ENCODE measurements at regions not wholly inside any gene's neighbourhood (a gene's known extent, or its start where the extent isn't known, plus 50 kb on each side); places are given as distances from the start of the nearest gene placed in this dataset.

- intact Hi-C loops (cut with micrococcal nuclease; ENCODE audit: unreplicated experiment) (no loop called here), in situ Hi-C loops (cut with HindIII; ENCODE audit: low pct_unique_long_range_greater_than_20kb, low sequenced_read_pairs) (no loop called here)
- ChIA-PET CTCF (no interaction called here), POLR2A (no interaction called here)
- DNase-seq (ENCODE audit: low read depth, low spot score) (no peak), ATAC-seq (no peak)
- Histone ChIP-seq H3K27me3 (ENCODE audit: control insufficient read depth, insufficient read depth, low read length) (peaks cover 33% of the 10 kb centered on the region), H3K27ac (ENCODE audit: low read length) (no peak overlapping the region), H3K36me3 (ENCODE audit: control insufficient read depth, insufficient read depth, low read length) (no peaks in the 10 kb centered on the region), H3K9me3 (ENCODE audit: control insufficient read depth, insufficient read depth, low read depth, low read length) (no peaks in the 10 kb centered on the region), H3K4me1 (ENCODE audit: control insufficient read depth, insufficient read depth, low read length) (no peaks in the 10 kb centered on the region), H3K4me3 (ENCODE audit: low read depth in 2 of 2, low read length in 2 of 2) (no peak overlapping the region)
- BruUV-seq (replicated peaks): no TSS peak
- TF ChIP-seq CTCF (IDR thresholded peaks at IDR 0.05) (no peak), REST (IDR thresholded peaks at IDR 0.05; ENCODE audit: insufficient read depth in 1 of 2, low read depth in 2 of 2, low read length in 1 of 2) (no peak), POLR2AphosphoS5 (IDR thresholded peaks at IDR 0.05; ENCODE audit: low read depth, low read length) (no peak), TCF7L2 (IDR thresholded peaks at IDR 0.05; ENCODE audit: low read depth, low read length) (no peak), SIN3A (IDR thresholded peaks at IDR 0.05; ENCODE audit: borderline replicate concordance, insufficient read depth, low read depth, low read length) (no peak)
Observed at GRCh38 chr5:174187481-174187880, 142.0 kb downstream of the NSG2 start.

GRCh38 chr5:174188295-174188694 is 142.8 kb downstream of the NSG2 start:
- Histone ChIP-seq H3K27me3 (ENCODE audit: control insufficient read depth, insufficient read depth, low read length) (peaks cover 26% of the 10 kb centered on the region), H3K36me3 (ENCODE audit: control insufficient read depth, insufficient read depth, low read length) (no peaks in the 10 kb centered on the region), H3K27ac (ENCODE audit: low read length) (no peak overlapping the region), H3K9me3 (ENCODE audit: control insufficient read depth, insufficient read depth, low read depth, low read length) (no peaks in the 10 kb centered on the region), H3K4me1 (ENCODE audit: control insufficient read depth, insufficient read depth, low read length) (no peaks in the 10 kb centered on the region), H3K4me3 (ENCODE audit: low read depth in 2 of 2, low read length in 2 of 2) (no peak overlapping the region)
- in situ Hi-C loops (cut with HindIII; ENCODE audit: low pct_unique_long_range_greater_than_20kb, low sequenced_read_pairs): no loop called here
- intact Hi-C loops (cut with micrococcal nuclease; ENCODE audit: unreplicated experiment): no loop called here
- ATAC-seq (no peak), DNase-seq (ENCODE audit: low read depth, low spot score) (no peak)
- TF ChIP-seq CTCF (IDR thresholded peaks at IDR 0.05) (no peak), REST (IDR thresholded peaks at IDR 0.05; ENCODE audit: insufficient read depth in 1 of 2, low read depth in 2 of 2, low read length in 1 of 2) (no peak), POLR2AphosphoS5 (IDR thresholded peaks at IDR 0.05; ENCODE audit: low read depth, low read length) (no peak), TCF7L2 (IDR thresholded peaks at IDR 0.05; ENCODE audit: low read depth, low read length) (no peak), SIN3A (IDR thresholded peaks at IDR 0.05; ENCODE audit: borderline replicate concordance, insufficient read depth, low read depth, low read length) (no peak)
- BruUV-seq (replicated peaks): no TSS peak
- CTCF ChIA-PET: no interaction called here
- POLR2A ChIA-PET: no interaction called here

Measured in Panc1 (cell line).